T follicular helper cell (primary cell): ENCODE measurements at regions not wholly inside any gene's neighbourhood (a gene's known extent, or its start where the extent isn't known, plus 50 kb on each side); places are given as distances from the start of the nearest gene placed in this dataset.

Source experiments
- DNase-seq: peaks from one replicate; pipeline ENCODE4 v3.0.0-alpha.2; 2020; ENCODE audit warnings: low read depth

GRCh38 chr1:30479575-30479974 is 243.8 kb downstream of the MATN1 start:
- no peak for DNase-seq

- DNase-seq = no peak
Measured at GRCh38 chr1:30478799-30479563, 244.4 kb downstream of the MATN1 start.

- no peak for DNase-seq
Measured at GRCh38 chr1:30478283-30478682, 245.1 kb downstream of the MATN1 start.

- DNase-seq = no peak
Measured at GRCh38 chr1:30477588-30477987, 245.8 kb downstream of the MATN1 start.

- DNase-seq = no peak
Measured at GRCh38 chr1:30476911-30477459, 246.4 kb downstream of the MATN1 start.

- no peak for DNase-seq
Measured at GRCh38 chr1:30476476-30476875, 246.9 kb downstream of the MATN1 start.

GRCh38 chr1:30475966-30476365 is 247.4 kb downstream of the MATN1 start:
- DNase-seq = no peak

GRCh38 chr1:30475201-30475600 is 248.2 kb downstream of the MATN1 start:
- DNase-seq = no peak

- no peak for DNase-seq
Measured at GRCh38 chr1:30474818-30475200, 248.6 kb downstream of the MATN1 start.

- no peak for DNase-seq
Measured at GRCh38 chr1:30473922-30474817, 249.2 kb downstream of the MATN1 start.

- no peak for DNase-seq
Measured at GRCh38 chr1:30472526-30472925, 250.9 kb downstream of the MATN1 start.

GRCh38 chr1:30472009-30472408 is 251.4 kb downstream of the MATN1 start:
- no peak for DNase-seq

GRCh38 chr1:30471307-30471706 is 252.1 kb downstream of the MATN1 start:
- DNase-seq = no peak

GRCh38 chr1:30469426-30469825 is 254.0 kb downstream of the MATN1 start:
- DNase-seq = no peak

- DNase-seq = no peak
Measured at GRCh38 chr1:30467101-30467500, 256.3 kb downstream of the MATN1 start.

GRCh38 chr1:30466610-30467009 is 256.8 kb downstream of the MATN1 start:
- no peak for DNase-seq

- DNase-seq = no peak
Measured at GRCh38 chr1:30466026-30466425, 257.4 kb downstream of the MATN1 start.

GRCh38 chr1:30465096-30465495 is 258.3 kb downstream of the MATN1 start:
- DNase-seq = no peak

- no peak for DNase-seq
Measured at GRCh38 chr1:30464187-30464617, 259.2 kb downstream of the MATN1 start.

- no peak for DNase-seq
Measured at GRCh38 chr1:30462826-30463425, 260.5 kb downstream of the MATN1 start.

GRCh38 chr1:30462166-30462565 is 261.2 kb downstream of the MATN1 start:
- no peak for DNase-seq

- DNase-seq = no peak
Measured at GRCh38 chr1:30461640-30462039, 261.7 kb downstream of the MATN1 start.
